ENCODE measurements at regions not wholly inside any gene's neighbourhood (a gene's known extent, or its start where the extent isn't known, plus 50 kb on each side); places are given as distances from the start of the nearest gene placed in this dataset.

- DNase-seq, result no peak
These were observed 109.3 kb upstream of the APC start for GRCh38 chr5:112628214-112628980.

DNA sequence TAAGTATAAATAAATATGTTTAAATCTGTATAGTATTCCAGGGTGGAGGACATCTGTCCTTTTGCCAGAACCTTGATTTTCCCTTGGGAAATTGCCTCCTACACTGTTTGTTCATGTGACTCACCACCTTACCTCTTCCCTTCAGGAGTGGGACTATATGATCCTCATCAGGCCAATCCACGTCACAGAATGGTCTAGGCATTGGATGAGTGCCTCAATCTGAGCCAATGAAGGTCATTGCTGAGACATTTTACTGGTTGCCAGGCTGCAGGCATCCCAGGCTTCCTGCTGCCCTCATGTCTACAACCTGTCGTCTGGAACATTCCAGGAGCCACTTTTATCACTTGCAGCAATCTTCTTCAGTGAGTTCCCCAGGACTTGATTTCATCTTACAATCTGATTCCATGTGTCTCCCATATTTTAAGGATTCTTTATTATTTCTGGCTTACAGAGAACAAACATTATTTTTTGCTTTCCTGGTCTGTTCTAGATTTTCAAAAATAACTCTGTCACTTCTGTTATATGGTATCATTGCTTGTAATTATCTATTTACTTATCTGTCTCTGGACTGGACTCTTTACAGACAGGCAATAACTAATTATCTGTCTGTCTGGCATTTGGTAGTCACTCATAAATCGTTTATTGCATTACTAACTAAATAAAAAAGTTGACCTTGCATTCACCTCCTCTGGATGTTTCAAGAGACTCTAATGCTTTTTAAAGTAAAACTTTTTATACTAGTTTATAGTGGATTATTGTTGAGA is 107.3 kb upstream of the APC start:
- no peak for DNase-seq

DNA sequence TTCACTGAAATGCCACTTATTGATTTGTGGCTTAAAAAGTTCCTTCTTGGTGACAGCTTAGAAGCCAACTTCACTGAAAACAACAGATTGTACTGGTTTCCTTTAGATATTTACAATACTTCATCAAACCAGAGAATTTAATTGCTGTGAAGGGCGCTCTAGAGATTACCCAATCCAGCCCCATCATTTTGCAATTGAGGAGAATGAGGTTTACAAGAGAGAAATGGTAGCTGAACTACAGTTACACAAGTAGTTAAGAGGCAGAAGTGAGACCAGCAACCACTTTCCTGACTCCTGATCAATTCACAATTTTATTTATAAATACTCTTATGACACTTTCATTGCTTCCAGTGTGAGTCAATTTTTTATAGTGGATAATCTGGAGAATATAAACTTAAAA is 103.5 kb upstream of the APC start:
- peak; percentile 40 to 65 (median 49) for DNase-seq

DNA sequence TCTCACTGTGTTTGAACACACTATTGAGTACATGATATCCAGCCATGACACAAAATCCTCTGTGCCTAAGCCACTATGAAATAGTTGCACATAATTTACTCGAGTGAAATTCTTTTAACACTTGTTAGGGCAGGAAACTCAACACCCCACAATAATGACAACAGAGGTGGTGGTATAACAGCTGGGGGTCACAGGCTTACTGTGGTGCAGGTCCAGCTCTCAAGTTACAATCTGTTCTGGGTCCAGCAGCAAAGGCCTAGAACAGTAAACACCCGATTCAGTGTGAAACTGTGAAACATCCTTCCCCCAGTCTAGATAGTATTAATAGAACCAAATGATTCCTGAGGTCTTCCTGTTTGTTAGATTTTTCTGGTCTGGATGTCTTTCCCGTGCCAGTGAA is 102.9 kb upstream of the APC start:
- no peak for DNase-seq

GRCh38 chr5:112635276-112635675 is 102.4 kb upstream of the APC start:
- DNase-seq, result peak in 1 of 4 experiments; percentile 6

DNA sequence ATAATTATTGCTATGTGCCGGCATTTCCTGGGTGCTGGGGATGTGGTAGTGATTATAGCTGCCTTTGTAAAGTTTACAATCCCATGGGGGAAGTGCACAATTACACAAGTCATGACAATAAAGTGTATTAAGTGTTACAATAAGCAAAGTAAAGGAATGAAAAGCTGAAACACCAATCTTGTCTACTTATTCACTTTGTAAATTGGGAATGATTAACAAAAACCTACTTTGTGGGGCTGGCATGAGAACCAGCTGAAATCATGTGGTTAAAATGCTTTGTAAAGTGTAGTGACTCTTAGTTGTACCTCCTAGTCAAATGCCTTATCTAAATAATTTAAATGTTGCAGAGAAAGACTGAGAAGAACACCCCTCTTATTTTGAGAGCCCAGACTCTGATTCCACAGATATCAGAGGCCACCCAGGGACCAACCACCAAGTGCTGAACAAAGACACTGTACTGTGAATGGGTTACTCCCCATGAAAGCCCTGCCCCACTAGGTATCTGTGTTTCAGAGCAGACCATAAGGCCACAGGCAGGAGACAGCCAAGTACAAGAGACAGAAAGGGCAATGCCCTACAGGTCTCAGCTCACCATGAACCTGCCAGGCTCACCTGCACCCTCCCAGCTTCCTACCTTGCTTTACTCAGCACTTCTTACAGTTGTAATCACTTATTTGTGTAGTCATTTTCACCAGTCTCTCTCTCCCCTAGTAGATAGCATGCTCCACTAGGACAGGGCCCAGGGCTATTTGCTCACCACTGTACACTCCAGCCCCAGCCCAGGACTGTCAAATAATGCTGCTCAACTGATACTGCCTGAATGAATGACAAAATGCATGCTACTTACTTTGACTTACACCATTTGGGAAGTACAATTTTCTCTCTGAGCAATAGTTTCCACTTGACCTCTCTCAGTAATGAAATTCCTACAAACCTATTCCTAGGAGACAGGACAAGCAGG is 101.6 kb upstream of the APC start:
- no peak for DNase-seq

DNA sequence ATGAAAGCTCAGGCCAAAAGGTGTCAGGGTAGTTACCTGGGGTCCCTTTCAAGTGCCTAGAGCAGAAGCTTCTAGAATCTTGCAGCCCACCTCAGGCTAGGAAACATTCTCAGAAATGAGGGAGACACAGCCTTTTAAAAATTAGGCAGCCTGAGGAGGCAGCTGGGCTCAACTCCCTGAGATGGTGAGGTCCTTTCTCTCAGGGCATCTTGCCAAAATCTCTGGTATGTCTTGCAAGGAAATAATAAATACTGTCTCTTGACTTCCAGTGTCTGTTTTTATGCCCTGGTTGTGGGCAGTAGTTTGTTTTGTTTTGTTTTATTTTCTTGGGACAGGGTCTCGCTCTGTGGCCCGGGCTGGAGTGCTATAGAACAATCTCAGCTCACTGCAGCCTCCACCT is 100.9 kb upstream of the APC start:
- DNase-seq, result no peak

- DNase-seq, result no peak
These were observed 100.3 kb upstream of the APC start for GRCh38 chr5:112637343-112637742.

GRCh38 chr5:112640546-112640945 is 97.1 kb upstream of the APC start:
- no peak for DNase-seq

- DNase-seq, result peak in 2 of 4 experiments; percentile 14 to 25
These were observed 96.1 kb upstream of the APC start for GRCh38 chr5:112641515-112642110.

- no peak for DNase-seq
These were observed 94.8 kb upstream of the APC start for GRCh38 chr5:112642885-112643284.

- DNase-seq, result no peak
These were observed 94.2 kb upstream of the APC start for GRCh38 chr5:112643339-112643971.

DNA sequence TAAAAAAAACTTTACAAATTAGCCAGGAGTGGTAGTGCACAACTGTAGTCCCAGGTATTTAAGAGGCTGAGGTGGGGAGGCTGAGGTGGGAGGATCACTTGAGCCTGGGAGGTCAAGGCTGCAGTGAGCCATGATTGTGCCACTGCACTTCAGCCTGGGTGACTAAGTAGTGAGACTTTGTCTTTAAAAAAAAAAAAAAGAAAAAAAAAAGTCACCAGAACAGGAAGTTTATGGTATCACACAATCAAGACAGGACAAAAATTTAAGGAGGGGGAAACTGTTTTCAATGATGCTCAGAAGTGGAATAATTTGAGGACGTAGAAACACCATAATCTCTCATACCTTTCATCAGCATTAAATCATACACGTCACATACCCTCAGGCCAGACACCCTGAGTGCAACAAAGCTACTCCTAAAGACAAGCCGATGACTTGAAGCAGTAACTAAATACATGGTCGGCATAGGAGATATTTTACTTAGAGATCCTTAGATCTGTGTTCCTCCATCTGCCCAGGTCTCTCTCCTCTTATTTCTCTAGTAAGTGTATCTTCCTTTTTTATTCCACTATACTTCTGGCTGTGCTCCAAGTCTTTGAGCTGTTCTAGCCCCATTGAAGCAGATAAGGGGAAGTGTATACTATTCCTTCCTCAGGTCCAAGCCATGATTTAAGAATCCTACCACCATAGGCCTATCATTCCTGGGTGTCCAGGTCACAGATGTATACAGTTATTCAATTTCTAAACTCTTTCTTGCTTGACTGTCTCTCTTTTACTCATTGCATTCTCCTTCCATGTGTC is 91.3 kb upstream of the APC start:
- DNase-seq, result peak; percentile 43 to 84 (median 58)

- no peak for DNase-seq
These were observed 90.3 kb upstream of the APC start for GRCh38 chr5:112647428-112647827.

GRCh38 chr5:112648264-112648663 is 89.4 kb upstream of the APC start:
- no peak for DNase-seq

DNA sequence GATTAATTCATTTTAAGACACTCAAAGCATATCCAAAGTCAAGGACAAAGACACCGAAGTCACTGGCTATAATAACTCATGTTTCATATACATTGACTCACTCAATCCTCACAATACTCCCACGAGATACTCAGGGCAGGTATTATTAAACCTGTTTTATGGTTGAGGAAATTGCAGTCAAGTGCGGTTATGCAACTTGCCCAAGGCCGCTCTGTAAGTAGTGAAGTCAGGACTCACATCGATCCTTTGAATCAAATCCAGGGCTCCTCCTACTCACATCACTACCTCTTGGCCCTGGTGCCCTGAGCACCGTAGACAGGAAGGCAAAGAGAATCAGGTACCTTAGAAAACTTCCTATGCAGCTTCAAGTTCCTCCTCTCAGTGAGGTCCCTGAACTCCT is 87.8 kb upstream of the APC start:
- DNase-seq, result no peak

GRCh38 chr5:112653638-112654205 is 84.0 kb upstream of the APC start:
- DNase-seq, result no peak

- no peak for DNase-seq
These were observed 82.2 kb upstream of the APC start for GRCh38 chr5:112655513-112655912.

- no peak for DNase-seq
These were observed 81.2 kb upstream of the APC start for GRCh38 chr5:112656451-112656850.

GRCh38 chr5:112657804-112658203 is 79.9 kb upstream of the APC start:
- no peak for DNase-seq

GRCh38 chr5:112660359-112660758 is 77.3 kb upstream of the APC start:
- no peak for DNase-seq
